H9 (cell line): ENCODE measurements at regions not wholly inside any gene's neighbourhood (a gene's known extent, or its start where the extent isn't known, plus 50 kb on each side); places are given as distances from the start of the nearest gene placed in this dataset.

Experiments
- DNase-seq: peaks from one replicate; pipeline ENCODE4 v3.0.0-alpha.2; 2017
- H2AFZ ChIP-seq: one replicate; pipeline ENCODE4 v1.6.1; 2013; ENCODE audit warnings: mild to moderate bottlenecking, low read length, control low read depth, moderate library complexity
- H2AK5ac ChIP-seq: 2 replicates; pipeline ENCODE4 v1.6.1; 2013; ENCODE audit warnings: low read length, control low read depth, mixed read lengths; ENCODE audit not compliant: insufficient read length
- H2BK120ac ChIP-seq: one replicate; pipeline ENCODE4 v1.6.1; 2013; ENCODE audit warnings: low read depth, mild to moderate bottlenecking, low read length, control low read depth, inconsistent platforms; ENCODE audit not compliant: poor library complexity, severe bottlenecking
- H2BK12ac ChIP-seq: 2 replicates; pipeline ENCODE4 v1.6.1; 2013; ENCODE audit warnings: low read length, control low read depth, mixed read lengths, low read depth; ENCODE audit not compliant: insufficient read length
- H2BK15ac ChIP-seq: 2 replicates; pipeline ENCODE4 v1.6.1; 2013; ENCODE audit warnings: low read depth, low read length, control low read depth
- H2BK20ac ChIP-seq: one replicate; pipeline ENCODE4 v1.6.1; 2013; ENCODE audit warnings: low read depth, mild to moderate bottlenecking, low read length, control low read depth, inconsistent platforms; ENCODE audit not compliant: poor library complexity, severe bottlenecking
- H2BK5ac ChIP-seq: 2 replicates; pipeline ENCODE4 v1.6.1; 2013; ENCODE audit warnings: low read length, control low read depth, mixed read lengths; ENCODE audit not compliant: insufficient read length
- H3K14ac ChIP-seq: 2 replicates; pipeline ENCODE4 v1.6.1; 2013; ENCODE audit warnings: low read length, control low read depth; ENCODE audit not compliant: insufficient read depth
- H3K18ac ChIP-seq: 2 replicates; pipeline ENCODE4 v1.6.1; 2013; ENCODE audit warnings: low read depth, mild to moderate bottlenecking, mixed read lengths, low read length, control low read depth; ENCODE audit not compliant: insufficient read length
- H3K23ac ChIP-seq: 2 replicates; pipeline ENCODE4 v1.6.1; 2013; ENCODE audit warnings: low read length, control low read depth, mixed read lengths, low read depth; ENCODE audit not compliant: insufficient read length
- H3K23me2 ChIP-seq: 2 replicates; pipeline ENCODE4 v1.6.1; 2013; ENCODE audit warnings: low read depth, mild to moderate bottlenecking, mixed read lengths, low read length, control low read depth; ENCODE audit not compliant: insufficient read length, poor library complexity, severe bottlenecking
- H3K27ac ChIP-seq: 2 replicates; pipeline ENCODE4 v1.5.1; 2013; ENCODE audit warnings: low read length, control low read depth, mixed read lengths, low read depth; ENCODE audit not compliant: insufficient read length
- H3K27me3 ChIP-seq: 2 replicates; pipeline ENCODE4 v1.6.1; 2013; ENCODE audit warnings: low read length, control low read depth, inconsistent platforms; ENCODE audit not compliant: insufficient read depth
- H3K4ac ChIP-seq: 2 replicates; pipeline ENCODE4 v1.6.1; 2013; ENCODE audit warnings: low read depth, mild to moderate bottlenecking, control low read depth, inconsistent platforms, low read length, moderate library complexity
- H3K4me1 ChIP-seq: 2 replicates; pipeline ENCODE4 v1.6.1; 2013; ENCODE audit warnings: low read length, control low read depth, inconsistent platforms; ENCODE audit not compliant: insufficient read depth
- H3K4me2 ChIP-seq: 2 replicates; pipeline ENCODE4 v1.6.1; 2013; ENCODE audit warnings: low read length, control low read depth, mixed read lengths; ENCODE audit not compliant: insufficient read length, insufficient read depth
- H3K56ac ChIP-seq: 2 replicates; pipeline ENCODE4 v1.6.1; 2013; ENCODE audit warnings: low read depth, mild to moderate bottlenecking, mixed read lengths, low read length, control low read depth; ENCODE audit not compliant: insufficient read length
- H3K79me1 ChIP-seq: 2 replicates; pipeline ENCODE4 v1.6.1; 2013; ENCODE audit warnings: low read depth, mild to moderate bottlenecking, moderate library complexity, low read length, control low read depth, inconsistent platforms; ENCODE audit not compliant: insufficient read depth, poor library complexity, severe bottlenecking
- H3K79me2 ChIP-seq: 2 replicates; pipeline ENCODE4 v1.6.1; 2013; ENCODE audit warnings: low read length, control low read depth, inconsistent platforms; ENCODE audit not compliant: insufficient read depth
- H3K9ac ChIP-seq: 2 replicates; pipeline ENCODE4 v1.6.1; 2013; ENCODE audit warnings: low read length, control low read depth, mixed read lengths; ENCODE audit not compliant: insufficient read length; ENCODE audit errors: extremely low read depth
- H3K9me3 ChIP-seq: one replicate; pipeline ENCODE4 v1.6.1; 2013; ENCODE audit warnings: low read depth, low read length, inconsistent platforms; ENCODE audit not compliant: control insufficient read depth
- H3T11ph ChIP-seq: one replicate; pipeline ENCODE4 v1.6.1; 2013; ENCODE audit warnings: mild to moderate bottlenecking, low read length, control low read depth, inconsistent platforms
- H4K20me1 ChIP-seq: one replicate; pipeline ENCODE4 v1.6.1; 2013; ENCODE audit not compliant: control insufficient read depth, insufficient read length, insufficient read depth
- H4K5ac ChIP-seq: 2 replicates; pipeline ENCODE4 v1.6.1; 2013; ENCODE audit warnings: low read depth, mild to moderate bottlenecking, mixed read lengths, low read length, control low read depth; ENCODE audit not compliant: insufficient read length
- H4K8ac ChIP-seq: replicated peaks from 2 replicates; pipeline ENCODE4 v1.6.1; 2013; ENCODE audit warnings: low read length, control low read depth, mixed read lengths, low read depth; ENCODE audit not compliant: insufficient read length
- H4K91ac ChIP-seq: 2 replicates; pipeline ENCODE4 v1.6.1; 2013; ENCODE audit warnings: low read depth, mild to moderate bottlenecking, moderate library complexity, mixed read lengths, low read length, control low read depth; ENCODE audit not compliant: insufficient read length
- H3K27ac Mint-ChIP-seq, 3 experiments: 2 replicates in 2 of 3; 3 replicates in 1 of 3; pipeline ENCODE4 v1.8.0; 2020 to 2021; ENCODE audit warnings: mixed read lengths in 3 of 3, mild to moderate bottlenecking in 1 of 3, moderate library complexity in 1 of 3
- H3K27me3 Mint-ChIP-seq: 2 replicates; pipeline ENCODE4 v1.8.0; 2021; ENCODE audit warnings: low read depth, mild to moderate bottlenecking, moderate library complexity, mixed read lengths
- H3K36me3 Mint-ChIP-seq, 3 experiments: 2 replicates in 2 of 3; 3 replicates in 1 of 3; pipeline ENCODE4 v1.8.0; 2020 to 2021; ENCODE audit warnings: low read depth in 3 of 3, mixed read lengths in 3 of 3; ENCODE audit not compliant: insufficient read depth in 1 of 3
- H3K4me1 Mint-ChIP-seq, 2 experiments: 2 replicates each; pipeline ENCODE4 v1.8.0; 2020; ENCODE audit warnings: mixed read lengths in 2 of 2
- H3K4me3 Mint-ChIP-seq, 2 experiments: 2 replicates in 1 of 2; 3 replicates in 1 of 2; pipeline ENCODE4 v1.8.0; 2020 to 2021; ENCODE audit warnings: mild to moderate bottlenecking in 2 of 2, mixed read lengths in 2 of 2, moderate library complexity in 1 of 2
- H3K9me3 Mint-ChIP-seq, 2 experiments: 2 replicates in 1 of 2; 3 replicates in 1 of 2; pipeline ENCODE4 v1.8.0; 2020; ENCODE audit warnings: mild to moderate bottlenecking in 2 of 2, mixed read lengths in 2 of 2, moderate library complexity in 1 of 2
- CTCF ChIP-seq: fragments of 200-600 bp; sonication (generic); conservative IDR thresholded peaks from 3 replicates; pipeline ENCODE4 v1.8.0; 2021; ENCODE audit warnings: antibody characterized with exemption, mild to moderate bottlenecking
- whole genome bisulfite sequencing: extraction: QIAGEN DNeasy Blood & Tissue Kit; methylation state at CpG from one replicate; pipeline ENCODE4 v1.1.7; 2013; ENCODE audit warnings: missing lambda C conversion rate, low lambda C conversion rate, mixed read lengths; ENCODE audit not compliant: insufficient read length; ENCODE audit errors: extremely low coverage; 5-methylcytosine and 5-hydroxymethylcytosine counted together

- peaks cover 0 to 3% of the 10 kb centered on the region in 2 experiments; a peak in 1 of 4 replicates for H3K4me1 Mint-ChIP-seq
Observed at GRCh38 chr16:86432048-86432447, 78.3 kb upstream of the FOXF1 start.

More at GRCh38 chr16:86432048-86432447, 78.3 kb upstream of the FOXF1 start:
- no peak for DNase-seq
- Mint-ChIP-seq H3K27ac (no peak overlapping the region), H3K4me3 (no peak overlapping the region), H3K9me3 (no peaks in the 10 kb centered on the region), H3K36me3 (no peaks in the 10 kb centered on the region; a peak in 1 of 7 replicates), H3K27me3 (peaks cover 41% of the 10 kb centered on the region)
- Histone ChIP-seq H3K9ac (no peak overlapping the region), H3K79me2 (no peaks in the 10 kb centered on the region), H4K8ac (no peak overlapping the region), H2BK20ac (no peak overlapping the region), H2BK15ac (no peak overlapping the region), H3K56ac (no peak overlapping the region), H4K20me1 (no peaks in the 10 kb centered on the region), H4K5ac (no peak overlapping the region), H3K9me3 (no peaks in the 10 kb centered on the region), H3K4ac (no peak overlapping the region), H3K79me1 (no peaks in the 10 kb centered on the region), H2BK12ac (no peak overlapping the region), H3K18ac (no peak overlapping the region), H3K27ac (no peak overlapping the region), H3K23ac (no peak overlapping the region), H3K23me2 (no peaks in the 10 kb centered on the region), H3T11ph (no peak overlapping the region), H2BK5ac (no peak overlapping the region), H2AFZ (no peak overlapping the region), H4K91ac (no peak overlapping the region), H2AK5ac (no peak overlapping the region), H3K4me1 (no peaks in the 10 kb centered on the region), H3K14ac (no peak overlapping the region), H3K27me3 (no peaks in the 10 kb centered on the region), H2BK120ac (no peak overlapping the region), H3K4me2 (no peak overlapping the region)
- TF ChIP-seq CTCF, result no peak
- no CpG with 5 or more reads among the region's 16 CpGs for WGBS
